ENCODE measurements at regions not wholly inside any gene's neighbourhood (a gene's known extent, or its start where the extent isn't known, plus 50 kb on each side); places are given as distances from the start of the nearest gene placed in this dataset.

DNA sequence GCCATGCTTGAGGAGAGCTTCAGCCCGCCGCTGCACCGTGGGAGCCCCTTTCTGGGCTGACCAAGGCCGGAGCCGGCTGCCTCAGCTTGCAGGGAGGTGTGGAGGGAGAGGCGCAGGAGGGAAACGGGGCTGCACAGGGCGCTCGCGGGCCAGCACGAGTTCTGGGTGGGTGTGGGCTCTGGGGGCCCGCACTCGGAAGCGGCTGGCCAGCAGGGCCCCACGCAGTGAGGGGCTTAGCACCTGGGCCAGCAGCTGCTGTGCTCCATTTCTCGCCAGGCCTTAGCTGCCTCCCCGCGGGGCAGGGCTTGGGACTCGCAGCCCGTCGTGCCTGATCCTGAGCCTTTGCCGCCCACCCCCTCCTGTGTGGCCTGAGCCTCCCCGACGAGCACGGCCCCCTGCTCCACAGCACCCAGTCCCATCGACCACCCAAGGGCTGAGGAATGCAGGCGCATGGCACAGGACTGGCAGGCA is 1554.0 kb downstream of the KCNT2 start:
- TF ChIP-seq EZH2phosphoT487 (IDR thresholded peaks at IDR 0.05) (no peak), EZH2 (IDR thresholded peaks at IDR 0.05) (no peak)
- TF ChIP-seq, protein P1, sequence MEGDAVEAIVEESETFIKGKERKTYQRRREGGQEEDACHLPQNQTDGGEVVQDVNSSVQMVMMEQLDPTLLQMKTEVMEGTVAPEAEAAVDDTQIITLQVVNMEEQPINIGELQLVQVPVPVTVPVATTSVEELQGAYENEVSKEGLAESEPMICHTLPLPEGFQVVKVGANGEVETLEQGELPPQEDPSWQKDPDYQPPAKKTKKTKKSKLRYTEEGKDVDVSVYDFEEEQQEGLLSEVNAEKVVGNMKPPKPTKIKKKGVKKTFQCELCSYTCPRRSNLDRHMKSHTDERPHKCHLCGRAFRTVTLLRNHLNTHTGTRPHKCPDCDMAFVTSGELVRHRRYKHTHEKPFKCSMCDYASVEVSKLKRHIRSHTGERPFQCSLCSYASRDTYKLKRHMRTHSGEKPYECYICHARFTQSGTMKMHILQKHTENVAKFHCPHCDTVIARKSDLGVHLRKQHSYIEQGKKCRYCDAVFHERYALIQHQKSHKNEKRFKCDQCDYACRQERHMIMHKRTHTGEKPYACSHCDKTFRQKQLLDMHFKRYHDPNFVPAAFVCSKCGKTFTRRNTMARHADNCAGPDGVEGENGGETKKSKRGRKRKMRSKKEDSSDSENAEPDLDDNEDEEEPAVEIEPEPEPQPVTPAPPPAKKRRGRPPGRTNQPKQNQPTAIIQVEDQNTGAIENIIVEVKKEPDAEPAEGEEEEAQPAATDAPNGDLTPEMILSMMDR (IDR thresholded peaks at IDR 0.05), result no peak
- Mint-ChIP-seq H3K27me3 (ENCODE audit: insufficient read depth, low read depth) (no peaks in the 10 kb centered on the region), H3K9me3 (no peaks in the 10 kb centered on the region), H3K36me3 (no peaks in the 10 kb centered on the region), H3K4me3 (no peak overlapping the region), H3K27ac (no peak overlapping the region), H3K4me1 (no peaks in the 10 kb centered on the region)
- no peak for DNase-seq (ENCODE audit: low spot score)
- H3K36me3 ChIP-seq, result no peaks in the 10 kb centered on the region
- no peak overlapping the region for H3K9ac ChIP-seq
- H3K9me3 ChIP-seq (ENCODE audit: low read depth), result no peaks in the 10 kb centered on the region
- no peak overlapping the region for H3K4me2 ChIP-seq
- H2AFZ ChIP-seq (replicated peaks), result no peak overlapping the region
- no peak overlapping the region for H3K4me3 ChIP-seq
- H3K27ac ChIP-seq, result no peak overlapping the region
- H3K4me1 ChIP-seq, result no peaks in the 10 kb centered on the region
- no peaks in the 10 kb centered on the region for H4K20me1 ChIP-seq (ENCODE audit: low read depth)
- no peaks in the 10 kb centered on the region for H3K79me2 ChIP-seq (ENCODE audit: low read depth)
- H3K27me3 ChIP-seq, result no peaks in the 10 kb centered on the region
- H3F3A ChIP-seq (ENCODE audit: low read depth), result no peaks in the 10 kb centered on the region

DNA sequence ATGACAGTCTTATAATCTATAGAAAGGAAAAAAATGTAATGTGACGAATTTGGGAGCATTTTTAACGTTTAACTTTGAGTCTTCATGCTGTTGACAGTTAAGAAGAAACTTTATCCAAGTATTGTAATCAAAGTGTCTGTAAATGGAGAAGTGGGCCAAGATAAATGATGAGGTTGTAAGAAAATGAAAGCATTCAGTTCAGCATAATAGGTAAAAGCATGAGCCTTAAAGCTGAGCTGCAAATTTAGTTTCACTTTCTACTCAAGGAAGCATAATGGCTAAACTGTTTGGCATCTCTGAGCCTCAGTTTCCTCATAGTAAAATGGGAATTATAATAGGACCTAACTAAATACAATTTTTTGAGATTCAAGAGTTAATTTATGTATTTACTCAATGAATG is 1554.8 kb downstream of the KCNT2 start:
- Histone ChIP-seq H3K4me2 (no peak overlapping the region), H3K36me3 (no peaks in the 10 kb centered on the region), H3K4me3 (no peak overlapping the region), H2AFZ (replicated peaks) (no peak overlapping the region), H3K9me3 (ENCODE audit: low read depth) (no peaks in the 10 kb centered on the region), H3K9ac (no peak overlapping the region), H3K4me1 (no peaks in the 10 kb centered on the region), H3K79me2 (ENCODE audit: low read depth) (no peaks in the 10 kb centered on the region), H4K20me1 (ENCODE audit: low read depth) (no peaks in the 10 kb centered on the region), H3K27me3 (no peaks in the 10 kb centered on the region), H3K27ac (no peak overlapping the region), H3F3A (ENCODE audit: low read depth) (no peaks in the 10 kb centered on the region)
- H3K27me3 Mint-ChIP-seq (ENCODE audit: insufficient read depth, low read depth), result no peaks in the 10 kb centered on the region
- H3K36me3 Mint-ChIP-seq, result no peaks in the 10 kb centered on the region
- DNase-seq (ENCODE audit: low spot score), result no peak
- H3K4me1 Mint-ChIP-seq, result no peaks in the 10 kb centered on the region
- no peak overlapping the region for H3K4me3 Mint-ChIP-seq
- H3K27ac Mint-ChIP-seq, result no peak overlapping the region
- H3K9me3 Mint-ChIP-seq, result no peaks in the 10 kb centered on the region
- TF ChIP-seq EZH2phosphoT487 (IDR thresholded peaks at IDR 0.05) (no peak), EZH2 (IDR thresholded peaks at IDR 0.05) (no peak)
- TF ChIP-seq, protein P1 (IDR thresholded peaks at IDR 0.05), result no peak

DNA sequence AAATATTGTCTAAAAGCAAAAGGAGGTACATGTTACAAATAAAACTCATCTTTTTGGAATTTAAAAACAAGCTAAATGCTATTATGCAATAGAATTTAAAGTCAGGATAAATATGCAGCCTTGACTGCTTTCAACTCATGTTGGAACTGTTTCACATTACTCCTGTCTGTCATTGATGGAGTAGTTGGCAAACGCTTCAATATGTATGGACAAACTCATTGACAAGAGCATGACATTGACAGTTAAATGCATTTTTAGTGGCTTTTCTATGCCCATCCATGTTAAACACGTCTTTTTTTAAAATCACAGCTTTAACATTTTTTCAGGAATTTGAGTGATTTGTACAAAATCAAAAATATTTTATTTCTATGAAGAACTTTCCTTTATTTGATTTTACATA is 1560.5 kb downstream of the KCNT2 start:
- Histone ChIP-seq H3K36me3 (no peaks in the 10 kb centered on the region), H3F3A (ENCODE audit: low read depth) (no peaks in the 10 kb centered on the region), H3K4me2 (no peak overlapping the region), H3K27ac (no peak overlapping the region), H3K9ac (no peak overlapping the region), H3K79me2 (ENCODE audit: low read depth) (no peaks in the 10 kb centered on the region), H3K27me3 (no peaks in the 10 kb centered on the region), H4K20me1 (ENCODE audit: low read depth) (no peaks in the 10 kb centered on the region), H3K4me1 (no peaks in the 10 kb centered on the region), H3K9me3 (ENCODE audit: low read depth) (no peaks in the 10 kb centered on the region), H2AFZ (replicated peaks) (no peak overlapping the region), H3K4me3 (no peak overlapping the region)
- Mint-ChIP-seq H3K36me3 (no peaks in the 10 kb centered on the region), H3K27ac (no peak overlapping the region), H3K4me3 (no peak overlapping the region), H3K27me3 (ENCODE audit: insufficient read depth, low read depth) (no peaks in the 10 kb centered on the region), H3K9me3 (no peaks in the 10 kb centered on the region), H3K4me1 (no peaks in the 10 kb centered on the region)
- TF ChIP-seq EZH2phosphoT487 (IDR thresholded peaks at IDR 0.05) (no peak), EZH2 (IDR thresholded peaks at IDR 0.05) (no peak)
- TF ChIP-seq, protein P1 (IDR thresholded peaks at IDR 0.05), result no peak
- no peak for DNase-seq (ENCODE audit: low spot score)

Measured in neural progenitor cell (in vitro differentiated cells).